ENCODE measurements at regions not wholly inside any gene's neighbourhood (a gene's known extent, or its start where the extent isn't known, plus 50 kb on each side); places are given as distances from the start of the nearest gene placed in this dataset.

GRCh38 chr18:71329563-71329962 lies 1040.7 kb downstream of the SOCS6 start:
- Histone ChIP-seq H3K27me3 (replicated peaks; ENCODE audit: control insufficient read depth, insufficient read depth, low read length) (no peaks in the 10 kb centered on the region), H3K36me3 (ENCODE audit: control insufficient read depth, insufficient read depth, low read length) (no peaks in the 10 kb centered on the region), H3K4me3 (replicated peaks; ENCODE audit: low read depth, low read length) (no peak overlapping the region)
- TF ChIP-seq, protein P1, sequence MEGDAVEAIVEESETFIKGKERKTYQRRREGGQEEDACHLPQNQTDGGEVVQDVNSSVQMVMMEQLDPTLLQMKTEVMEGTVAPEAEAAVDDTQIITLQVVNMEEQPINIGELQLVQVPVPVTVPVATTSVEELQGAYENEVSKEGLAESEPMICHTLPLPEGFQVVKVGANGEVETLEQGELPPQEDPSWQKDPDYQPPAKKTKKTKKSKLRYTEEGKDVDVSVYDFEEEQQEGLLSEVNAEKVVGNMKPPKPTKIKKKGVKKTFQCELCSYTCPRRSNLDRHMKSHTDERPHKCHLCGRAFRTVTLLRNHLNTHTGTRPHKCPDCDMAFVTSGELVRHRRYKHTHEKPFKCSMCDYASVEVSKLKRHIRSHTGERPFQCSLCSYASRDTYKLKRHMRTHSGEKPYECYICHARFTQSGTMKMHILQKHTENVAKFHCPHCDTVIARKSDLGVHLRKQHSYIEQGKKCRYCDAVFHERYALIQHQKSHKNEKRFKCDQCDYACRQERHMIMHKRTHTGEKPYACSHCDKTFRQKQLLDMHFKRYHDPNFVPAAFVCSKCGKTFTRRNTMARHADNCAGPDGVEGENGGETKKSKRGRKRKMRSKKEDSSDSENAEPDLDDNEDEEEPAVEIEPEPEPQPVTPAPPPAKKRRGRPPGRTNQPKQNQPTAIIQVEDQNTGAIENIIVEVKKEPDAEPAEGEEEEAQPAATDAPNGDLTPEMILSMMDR (IDR thresholded peaks at IDR 0.05; ENCODE audit: insufficient read depth, low read length, poor library complexity, severe bottlenecking) = no peak
- DNase-seq (ENCODE audit: extremely low read depth, insufficient read length) = no peak

DNA sequence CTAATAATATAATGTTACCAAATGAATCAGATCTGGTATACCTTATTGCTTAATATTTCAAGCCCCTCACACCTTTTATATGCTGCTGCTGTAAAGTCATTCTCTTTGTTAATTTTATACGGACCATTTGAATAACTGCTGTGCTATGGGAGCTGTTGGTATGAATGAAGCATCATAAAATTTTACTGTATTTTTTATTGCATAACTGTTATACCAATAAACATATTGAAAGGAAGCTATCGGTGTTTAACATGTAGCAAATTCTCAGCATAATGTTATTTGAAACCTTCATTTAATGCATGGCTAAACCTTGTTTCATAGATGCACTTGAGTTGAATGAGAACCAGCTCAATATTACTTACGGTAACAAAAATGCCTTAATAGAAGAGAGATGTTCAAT lies 1040.3 kb downstream of the SOCS6 start:
- TF ChIP-seq, protein P1 (IDR thresholded peaks at IDR 0.05; ENCODE audit: insufficient read depth, low read length, poor library complexity, severe bottlenecking) = no peak
- Histone ChIP-seq H3K4me3 (replicated peaks; ENCODE audit: low read depth, low read length) (no peak overlapping the region), H3K27me3 (replicated peaks; ENCODE audit: control insufficient read depth, insufficient read depth, low read length) (no peaks in the 10 kb centered on the region), H3K36me3 (ENCODE audit: control insufficient read depth, insufficient read depth, low read length) (no peaks in the 10 kb centered on the region)
- no peak for DNase-seq (ENCODE audit: extremely low read depth, insufficient read length)

- Histone ChIP-seq H3K4me3 (replicated peaks; ENCODE audit: low read depth, low read length) (no peak overlapping the region), H3K36me3 (ENCODE audit: control insufficient read depth, insufficient read depth, low read length) (no peaks in the 10 kb centered on the region), H3K27me3 (replicated peaks; ENCODE audit: control insufficient read depth, insufficient read depth, low read length) (no peaks in the 10 kb centered on the region)
- TF ChIP-seq, protein P1 (IDR thresholded peaks at IDR 0.05; ENCODE audit: insufficient read depth, low read length, poor library complexity, severe bottlenecking) = no peak
- DNase-seq (ENCODE audit: extremely low read depth, insufficient read length) = no peak
These were observed 1039.0 kb downstream of the SOCS6 start for GRCh38 chr18:71327850-71328249.

GRCh38 chr18:71327441-71327840 lies 1038.6 kb downstream of the SOCS6 start:
- no peak for DNase-seq (ENCODE audit: extremely low read depth, insufficient read length)
- no peaks in the 10 kb centered on the region for H3K27me3 ChIP-seq (replicated peaks; ENCODE audit: control insufficient read depth, insufficient read depth, low read length)
- TF ChIP-seq, protein P1 (IDR thresholded peaks at IDR 0.05; ENCODE audit: insufficient read depth, low read length, poor library complexity, severe bottlenecking) = no peak
- no peak overlapping the region for H3K4me3 ChIP-seq (replicated peaks; ENCODE audit: low read depth, low read length)
- no peaks in the 10 kb centered on the region for H3K36me3 ChIP-seq (ENCODE audit: control insufficient read depth, insufficient read depth, low read length)

- TF ChIP-seq, protein P1 (IDR thresholded peaks at IDR 0.05; ENCODE audit: insufficient read depth, low read length, poor library complexity, severe bottlenecking) = no peak
- no peaks in the 10 kb centered on the region for H3K27me3 ChIP-seq (replicated peaks; ENCODE audit: control insufficient read depth, insufficient read depth, low read length)
These were observed 1038.0 kb downstream of the SOCS6 start for GRCh38 chr18:71326826-71327225.

GRCh38 chr18:71324356-71324755 lies 1035.5 kb downstream of the SOCS6 start:
- TF ChIP-seq, protein P1 (IDR thresholded peaks at IDR 0.05; ENCODE audit: insufficient read depth, low read length, poor library complexity, severe bottlenecking) = no peak
- no peaks in the 10 kb centered on the region for H3K36me3 ChIP-seq (ENCODE audit: control insufficient read depth, insufficient read depth, low read length)
- H3K4me3 ChIP-seq (replicated peaks; ENCODE audit: low read depth, low read length) = no peak overlapping the region
- H3K27me3 ChIP-seq (replicated peaks; ENCODE audit: control insufficient read depth, insufficient read depth, low read length) = no peaks in the 10 kb centered on the region
- no peak for DNase-seq (ENCODE audit: extremely low read depth, insufficient read length)

More at GRCh38 chr18:71326826-71327225, 1038.0 kb downstream of the SOCS6 start:
- Histone ChIP-seq H3K4me3 (replicated peaks; ENCODE audit: low read depth, low read length) (no peak overlapping the region), H3K36me3 (ENCODE audit: control insufficient read depth, insufficient read depth, low read length) (no peaks in the 10 kb centered on the region)
- no peak for DNase-seq (ENCODE audit: extremely low read depth, insufficient read length)
